NCI-H345 (cell line): ENCODE measurements at regions not wholly inside any gene's neighbourhood (a gene's known extent, or its start where the extent isn't known, plus 50 kb on each side); places are given as distances from the start of the nearest gene placed in this dataset.
"Not testable (repeated sequence)": the region's sequence is repeated elsewhere in the genome, so short reads cannot be mapped to it uniquely, and the experiment has no call there.

Experiments used
- DNase-seq: peaks from one replicate; lab custom pipeline; 2025; lab: John Stamatoyannopoulos, UW

DNA sequence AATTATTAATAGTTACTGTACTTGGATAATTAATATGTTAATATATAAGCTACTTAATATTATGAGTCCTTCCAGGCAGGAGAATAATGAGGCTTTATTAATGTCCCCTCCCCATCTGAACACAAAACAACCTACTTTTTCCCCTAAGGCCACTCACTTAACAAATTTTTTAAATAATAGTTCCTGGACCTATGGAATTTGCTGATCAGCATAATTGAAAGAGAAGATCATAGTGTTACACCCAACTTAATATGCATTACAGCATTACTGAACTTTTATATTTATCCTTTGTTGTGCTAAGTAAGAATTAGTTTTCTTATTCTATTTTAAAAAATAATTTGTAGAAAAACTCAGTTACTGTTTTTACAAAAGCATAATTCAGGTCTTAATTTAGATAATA, 1537.7 kb upstream of the GOT2 start:
- DNase-seq = no peak

DNA sequence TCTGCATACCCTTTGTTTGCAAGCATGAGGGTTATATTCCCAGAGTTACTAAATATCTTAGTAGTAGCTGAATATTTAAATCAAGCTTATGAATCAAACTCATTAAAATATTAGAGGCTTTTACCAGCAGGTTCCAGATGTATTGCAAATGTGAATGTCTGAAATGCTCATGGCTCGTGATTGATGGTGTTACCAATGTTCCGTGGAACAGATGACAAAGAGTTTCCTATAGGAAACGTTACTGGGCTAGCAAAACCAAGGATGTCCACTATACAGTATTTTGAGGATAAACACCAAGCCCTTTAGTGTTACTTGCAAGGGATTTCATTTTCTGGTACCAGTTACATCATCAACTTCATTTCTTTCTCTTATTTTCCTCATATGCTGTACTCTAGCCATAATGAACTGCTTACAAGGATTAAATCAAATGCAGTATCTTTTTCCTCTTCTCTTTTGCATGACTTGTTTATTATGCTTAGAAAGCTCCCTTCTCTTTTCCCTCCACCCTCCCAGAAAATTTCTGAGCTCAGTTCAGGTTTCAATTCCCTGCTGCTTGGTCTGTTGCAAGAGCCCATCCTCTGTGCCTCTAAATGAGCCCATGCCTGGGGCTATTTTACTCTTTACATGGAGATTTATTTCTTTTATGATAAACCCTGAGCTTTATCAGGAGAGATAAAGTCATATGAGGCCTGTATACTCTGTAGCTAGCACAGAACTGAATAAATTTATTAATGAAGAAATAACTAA, 1537.1 kb upstream of the GOT2 start:
- DNase-seq = no peak

DNA sequence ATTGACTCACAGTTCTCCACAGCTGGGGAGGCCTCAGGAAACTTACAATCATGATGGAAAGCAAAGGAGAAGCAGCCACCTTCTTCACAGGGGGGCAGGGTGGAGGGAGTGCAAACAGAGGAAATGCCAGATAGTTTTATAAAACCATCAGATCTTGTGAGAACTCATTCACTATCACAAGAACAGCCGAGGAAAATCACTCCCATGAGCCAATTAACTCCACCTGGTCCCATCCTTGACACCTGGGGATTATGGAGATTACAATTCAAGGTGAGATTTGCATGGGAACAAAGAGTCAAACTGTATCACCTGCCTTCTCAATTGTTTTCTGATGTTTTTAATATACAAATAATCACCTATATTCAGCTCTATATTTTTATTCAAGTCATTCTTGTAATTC, 1527.3 kb upstream of the GOT2 start:
- DNase-seq = no peak

DNA sequence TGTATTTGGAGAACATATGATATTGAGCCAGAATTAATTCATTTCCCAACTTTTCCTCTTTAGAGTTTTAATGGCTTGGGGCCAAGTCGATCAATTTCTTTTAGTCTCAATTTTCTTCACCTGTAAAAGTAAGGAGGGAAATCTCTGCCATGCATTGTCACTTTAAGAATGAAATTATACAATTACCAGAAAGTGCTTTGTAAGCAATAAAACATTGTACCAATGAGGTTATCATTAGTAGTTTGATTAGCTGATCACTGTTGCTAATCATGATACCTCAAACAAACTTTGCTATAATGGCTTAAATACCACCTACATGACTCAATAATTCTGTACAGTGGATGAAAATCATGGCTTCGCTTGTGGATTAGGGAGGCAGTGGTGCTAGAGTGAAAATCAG, 1525.8 kb upstream of the GOT2 start:
- no peak for DNase-seq

DNA sequence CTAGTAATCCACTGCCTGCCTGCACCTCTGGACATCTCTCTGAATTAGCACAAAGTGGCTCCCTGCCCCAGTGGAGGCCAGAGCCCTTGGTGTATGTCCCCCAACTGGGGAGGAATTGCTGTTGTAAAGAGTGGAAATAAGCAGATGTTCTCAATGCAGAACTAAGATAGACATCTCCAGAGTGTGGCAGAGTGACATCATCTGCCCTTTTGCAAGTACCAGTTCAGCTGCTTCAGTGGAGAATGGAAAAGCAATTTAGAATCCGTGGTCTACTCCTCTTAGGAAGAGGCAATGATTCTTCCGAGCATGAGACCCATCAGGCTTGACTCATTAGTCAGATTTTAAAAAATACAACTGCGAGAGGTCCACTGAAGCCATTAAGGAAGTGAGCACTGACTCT, 1512.0 kb upstream of the GOT2 start:
- no peak for DNase-seq

DNA sequence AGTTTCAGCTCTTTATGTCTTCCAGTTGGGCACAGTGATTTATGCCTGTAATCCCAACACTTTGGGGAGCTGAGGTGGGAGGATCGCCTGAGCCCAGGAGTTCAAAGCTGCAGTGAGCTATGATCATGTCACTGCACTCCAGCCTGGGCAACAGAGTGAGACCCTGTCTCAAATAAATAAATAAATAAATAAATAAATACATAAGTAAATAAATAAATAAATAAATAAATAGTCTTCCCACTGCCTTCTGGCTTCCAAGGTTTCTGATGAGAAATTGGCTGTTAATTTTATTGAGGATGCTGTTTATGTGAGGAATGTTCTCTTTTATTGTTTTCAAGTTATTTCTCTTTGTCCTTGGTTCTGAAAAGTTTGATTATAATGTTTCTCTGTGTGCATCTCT, 1507.6 kb upstream of the GOT2 start:
- no peak for DNase-seq

DNA sequence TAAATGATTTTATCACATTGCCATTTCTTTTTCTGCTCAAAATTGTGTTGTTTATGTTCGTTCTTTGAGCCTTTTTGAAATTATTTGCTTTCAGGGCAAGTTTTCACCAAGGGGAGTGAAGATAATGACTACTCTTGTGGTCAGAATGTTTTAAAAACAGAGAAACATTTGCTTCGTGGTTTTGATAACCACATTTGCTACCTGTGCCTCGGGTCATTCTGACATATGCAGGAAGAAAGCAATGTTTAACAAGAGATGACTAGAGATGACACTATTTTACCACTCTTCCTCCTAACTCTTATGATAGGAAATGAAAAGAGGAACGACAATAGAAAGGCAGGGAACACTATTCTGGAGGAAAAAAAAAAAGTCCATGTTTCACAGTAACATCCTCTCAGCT, 1496.5 kb upstream of the GOT2 start:
- DNase-seq = no peak

DNA sequence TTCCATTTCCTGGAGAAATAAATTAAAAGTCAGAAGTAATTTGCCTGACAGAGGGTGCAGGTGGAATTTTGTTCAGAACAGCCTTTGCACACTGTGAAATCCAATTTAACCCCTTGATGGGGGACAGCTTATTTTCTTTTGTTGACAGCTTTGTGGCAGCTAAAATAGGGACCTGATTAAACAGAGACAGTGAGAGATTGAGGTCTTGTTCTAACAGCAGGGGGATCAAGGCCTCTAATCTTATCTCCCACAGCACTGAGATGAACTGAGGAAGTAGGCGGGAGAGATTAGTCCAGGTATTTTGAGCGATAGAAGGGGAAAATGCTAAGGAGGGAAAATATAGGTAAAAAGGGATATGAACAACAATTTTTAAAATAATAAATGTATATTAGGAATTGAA, 1491.4 kb upstream of the GOT2 start:
- DNase-seq = no peak

DNA sequence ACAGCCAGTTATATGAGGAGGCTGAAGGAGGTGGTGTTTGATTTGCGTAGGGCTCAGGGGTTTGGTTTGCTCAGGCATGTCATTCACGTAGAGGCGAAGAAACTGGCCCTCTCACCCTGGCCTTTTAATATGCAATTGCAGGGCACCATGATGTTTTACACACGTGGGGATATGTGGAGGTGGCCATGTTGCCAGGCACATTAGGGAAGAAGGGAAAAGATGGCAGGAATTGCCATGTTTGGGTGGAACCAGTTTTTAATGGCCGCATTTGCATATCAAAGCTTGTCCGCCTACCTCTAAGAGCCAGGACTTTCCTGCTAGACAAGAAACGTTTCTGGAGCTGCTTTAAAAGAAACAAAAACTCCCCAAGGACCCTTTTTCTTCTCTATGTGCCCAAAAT, 1483.7 kb upstream of the GOT2 start:
- DNase-seq = no peak

DNA sequence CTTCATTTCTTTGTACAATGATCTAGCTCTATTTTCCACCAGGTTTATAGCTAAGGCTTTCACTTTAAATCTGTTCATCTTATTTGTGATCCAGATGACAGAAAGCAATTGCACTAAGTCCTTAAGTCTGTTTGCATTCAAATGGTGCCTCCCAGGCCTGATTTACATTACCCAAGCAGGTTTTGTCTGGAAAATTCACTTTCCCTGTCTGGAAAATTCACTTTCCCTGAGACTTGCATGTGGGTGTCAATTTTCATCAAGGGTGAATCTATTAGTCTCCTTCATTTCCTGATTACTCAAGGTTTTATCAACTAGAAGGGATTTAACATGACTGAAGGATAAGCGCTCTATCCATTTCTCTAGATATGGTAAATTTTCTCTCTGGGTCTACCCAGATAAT, 1480.2 kb upstream of the GOT2 start:
- no peak for DNase-seq

DNA sequence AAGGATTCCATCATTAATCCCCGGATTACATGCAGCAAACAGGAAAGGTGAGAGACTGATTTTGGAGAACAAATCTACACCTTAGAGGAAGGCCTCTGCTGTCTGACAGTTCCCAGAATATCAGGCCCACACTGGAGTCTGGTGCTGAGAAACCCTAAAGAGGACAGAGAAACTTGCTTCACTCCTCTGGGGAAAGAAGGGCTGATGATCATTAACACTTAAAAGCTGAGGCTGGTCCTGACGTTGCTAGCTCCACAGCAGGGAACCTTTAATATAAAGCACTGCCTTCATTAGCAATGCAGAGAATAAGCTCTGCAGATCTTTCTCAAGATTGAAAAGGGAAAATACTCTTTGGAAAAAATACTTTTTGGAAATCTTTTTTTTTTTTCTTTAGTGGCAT, 1472.4 kb upstream of the GOT2 start:
- DNase-seq = no peak

DNA sequence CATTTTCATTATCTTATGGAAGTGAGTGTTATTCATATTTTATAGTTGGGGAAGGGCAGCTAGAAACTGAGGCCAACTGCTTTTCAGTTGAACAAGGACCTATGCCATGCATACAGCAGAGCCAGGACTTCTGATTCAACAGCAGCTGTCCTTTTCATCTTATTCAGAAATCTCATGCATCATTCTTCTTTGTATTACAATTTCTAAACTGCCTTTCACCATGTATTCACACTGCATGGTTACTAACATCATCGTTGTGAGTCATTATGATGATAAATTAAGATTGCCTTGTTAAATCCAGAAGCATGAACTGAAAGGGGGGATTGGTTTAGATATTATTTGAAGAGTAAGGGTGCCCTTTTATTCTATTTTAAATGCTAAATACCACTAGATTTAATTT, 1470.1 kb upstream of the GOT2 start:
- no peak for DNase-seq

DNA sequence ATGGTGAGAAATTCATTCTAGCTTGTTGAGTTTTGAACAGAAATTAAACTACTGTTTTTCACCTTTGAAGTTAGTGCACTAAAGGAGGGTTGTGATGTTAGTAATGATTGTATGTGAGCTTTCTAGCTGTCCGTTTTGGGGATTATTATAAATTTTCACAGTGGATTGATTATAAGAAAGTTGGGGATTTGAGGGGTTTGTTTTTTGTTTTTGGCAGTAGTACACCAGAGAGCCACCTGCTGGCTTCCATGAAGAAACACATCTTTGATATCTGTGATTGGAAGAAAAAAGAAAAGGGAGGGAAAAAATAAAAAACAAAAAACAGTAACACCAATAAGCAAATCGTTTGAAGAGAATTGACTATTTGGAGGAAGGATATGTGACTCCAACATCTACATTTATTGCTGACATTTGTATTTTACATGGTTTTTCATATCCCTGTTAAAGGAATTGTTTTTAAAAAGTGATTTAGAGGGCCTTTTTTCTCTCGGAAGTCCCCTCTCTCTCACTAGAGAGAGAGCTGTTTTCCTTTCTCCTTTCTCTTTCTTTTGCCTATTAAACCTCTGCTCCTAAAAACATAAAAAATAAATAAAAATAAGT, 1469.5 kb upstream of the GOT2 start:
- DNase-seq = no peak

DNA sequence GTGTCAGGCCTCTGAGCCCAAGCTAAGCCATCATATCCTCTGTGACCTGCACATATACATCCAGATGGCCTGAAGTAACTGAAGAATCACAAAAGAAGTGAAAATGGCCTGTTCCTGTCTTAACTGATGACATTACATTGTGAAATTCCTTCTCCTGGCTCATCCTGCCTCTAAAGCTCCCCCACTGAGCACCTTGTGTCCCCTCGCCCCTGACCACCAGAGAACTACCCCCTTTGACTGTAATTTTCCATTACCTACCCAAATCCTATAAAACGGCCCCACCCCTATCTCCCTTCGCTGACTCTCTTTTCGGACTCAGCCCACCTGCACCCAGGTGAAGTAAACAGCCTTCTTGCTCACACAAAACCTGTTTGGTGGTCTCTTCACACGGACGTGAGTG, 1466.6 kb upstream of the GOT2 start:
- DNase-seq = not testable (repeated sequence)

DNA sequence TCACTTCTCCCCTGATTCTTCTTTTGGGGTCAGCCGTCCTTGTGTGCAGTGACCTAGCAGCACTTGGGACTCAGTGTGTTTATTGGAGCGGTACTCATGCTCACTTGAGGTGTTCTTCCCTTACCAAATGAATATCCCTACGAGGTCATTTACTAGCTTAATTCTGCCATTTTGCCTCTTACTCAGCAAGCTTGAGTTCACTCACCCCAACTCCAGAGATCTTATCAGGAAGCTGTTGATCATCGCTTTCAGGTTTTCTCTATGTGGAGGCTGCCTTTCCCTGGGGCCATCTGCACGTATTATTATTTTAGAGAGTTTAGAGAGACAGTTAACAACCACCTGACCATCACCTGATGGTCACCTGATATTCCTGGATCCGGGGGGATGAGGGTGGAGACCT, 1466.0 kb upstream of the GOT2 start:
- DNase-seq = no peak

DNA sequence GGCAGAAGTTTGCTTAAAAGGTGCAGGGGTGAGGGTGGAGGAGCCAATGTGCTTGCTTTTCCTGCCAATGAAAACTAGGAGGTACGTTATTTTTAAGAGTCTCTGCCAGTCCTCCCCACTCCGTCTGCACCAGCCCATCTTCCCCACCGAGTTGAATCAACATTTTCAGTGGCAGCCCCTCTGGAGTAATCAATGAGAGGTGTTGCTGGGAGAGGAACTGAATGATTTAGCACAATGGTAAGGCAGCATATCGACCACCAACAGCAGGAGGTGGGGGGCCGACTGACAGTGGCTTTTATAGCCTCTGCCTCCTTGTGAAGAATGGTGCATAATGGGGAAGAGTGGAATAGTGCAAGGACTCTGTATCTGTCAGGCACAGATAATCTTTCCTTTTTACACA, 1465.0 kb upstream of the GOT2 start:
- DNase-seq = no peak

DNA sequence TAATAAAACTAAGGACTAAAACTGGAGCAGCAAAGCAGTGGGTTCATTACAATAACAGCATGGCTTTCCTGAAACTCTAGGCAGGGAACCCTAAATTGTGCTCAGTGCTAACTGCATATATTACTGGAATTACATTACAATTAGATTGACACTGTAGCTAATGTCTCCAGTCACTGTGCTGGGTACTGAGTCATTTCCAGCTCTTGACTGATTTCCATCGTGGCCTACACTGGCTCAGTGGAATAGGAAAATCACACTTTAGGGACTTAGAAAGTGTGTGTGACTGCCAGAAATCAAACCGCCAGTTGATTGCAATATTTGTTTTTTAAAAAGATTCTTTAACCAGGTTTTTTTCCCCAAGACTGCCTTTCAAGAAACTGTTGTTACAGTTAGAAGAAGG, 1447.4 kb upstream of the GOT2 start:
- DNase-seq = no peak

DNA sequence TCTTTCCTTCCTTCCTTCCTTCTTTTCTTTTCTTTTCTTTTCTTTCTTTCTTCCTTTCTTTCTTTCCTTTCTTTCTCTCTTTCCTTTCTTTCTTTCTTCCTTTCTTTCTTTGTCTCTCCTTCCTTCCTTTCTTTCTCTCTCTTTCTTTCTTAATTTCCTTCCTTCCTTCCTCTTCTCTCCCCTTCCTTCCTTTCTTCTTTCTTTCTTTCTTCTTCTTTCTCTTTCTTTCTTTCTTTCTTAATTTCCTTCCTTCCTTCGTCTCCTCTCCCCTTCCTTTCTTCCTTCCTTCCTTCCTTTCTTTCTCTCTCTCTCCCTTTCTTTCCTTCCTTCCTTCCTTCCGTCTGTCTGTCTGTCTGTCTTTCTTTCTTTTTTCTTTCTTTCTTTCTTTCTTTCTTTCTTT, 1446.5 kb upstream of the GOT2 start:
- no peak for DNase-seq

DNA sequence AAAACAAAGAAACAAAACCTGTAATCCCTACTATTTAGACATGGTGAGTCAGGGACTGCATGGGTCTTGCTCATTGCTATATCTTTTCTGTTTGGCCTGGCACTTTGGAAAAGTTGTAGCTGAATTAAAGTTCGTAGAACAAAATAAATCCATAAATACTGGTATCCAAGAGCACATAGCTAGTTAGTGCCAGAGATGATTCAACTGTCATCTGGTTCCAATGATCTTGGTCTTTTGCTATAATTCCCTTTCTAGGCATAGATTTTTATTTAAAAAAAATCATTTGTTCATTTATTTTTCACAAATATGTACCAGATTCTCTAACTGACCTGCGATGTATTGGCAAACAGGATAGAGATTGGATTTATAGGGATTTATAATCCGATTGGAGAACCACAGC, 1436.1 kb upstream of the GOT2 start:
- no peak for DNase-seq

DNA sequence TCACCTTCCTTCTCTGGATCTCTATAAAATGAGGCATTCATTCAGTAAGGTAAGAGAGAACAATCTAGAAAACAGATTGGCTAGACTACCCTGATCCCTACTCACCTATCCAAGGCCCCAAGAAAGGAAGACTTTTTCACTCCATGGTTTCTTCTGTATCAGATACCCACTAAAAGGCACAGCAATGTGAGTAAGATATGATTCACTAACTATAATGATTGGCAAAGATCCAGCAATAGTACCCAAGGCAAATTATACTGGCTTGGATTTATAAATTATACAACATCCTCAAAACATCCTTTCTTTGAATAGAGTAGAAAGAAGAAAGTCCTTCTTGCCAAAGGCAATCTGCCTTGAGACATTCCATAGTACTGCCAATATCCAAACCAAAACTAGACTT, 1432.0 kb upstream of the GOT2 start:
- no peak for DNase-seq

DNA sequence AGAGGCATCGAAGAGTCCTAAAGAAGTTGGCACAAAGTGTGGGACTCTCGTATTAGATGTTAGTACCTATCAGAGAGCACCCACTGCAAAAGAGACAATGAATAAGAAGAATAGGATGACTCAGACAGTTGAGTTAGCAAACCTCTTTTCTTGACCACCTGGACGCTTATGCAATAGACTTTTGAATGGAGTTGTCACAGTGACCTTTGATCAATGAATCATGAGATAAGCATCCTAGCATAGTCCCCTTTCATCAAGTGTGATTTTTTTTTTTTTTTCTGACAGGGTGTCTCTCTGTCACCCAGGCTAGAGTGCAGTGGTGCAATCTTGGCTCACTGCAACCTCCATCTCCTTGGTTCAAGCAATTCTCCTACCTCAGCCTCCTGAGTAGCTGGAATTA, 1417.9 kb upstream of the GOT2 start:
- DNase-seq = no peak

DNA sequence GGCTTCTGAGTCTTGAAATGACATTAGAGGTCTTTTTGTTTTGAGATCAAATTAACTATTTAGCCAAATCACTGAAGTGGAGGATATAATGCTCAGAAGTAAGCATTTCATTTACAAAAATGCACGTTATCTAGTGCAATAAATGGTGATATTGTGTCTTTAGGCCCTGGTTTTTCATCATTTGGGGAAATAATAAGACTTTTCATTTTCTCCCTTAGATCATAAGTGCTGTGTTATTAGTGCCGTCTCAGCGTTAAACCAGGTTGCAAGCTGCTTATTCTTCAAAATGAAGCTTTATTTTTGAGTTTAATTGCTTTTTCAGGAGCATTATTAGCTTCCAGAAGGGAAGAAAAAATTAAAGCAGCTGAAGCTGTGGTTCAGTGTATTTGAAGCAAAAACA, 1416.8 kb upstream of the GOT2 start:
- no peak for DNase-seq

DNA sequence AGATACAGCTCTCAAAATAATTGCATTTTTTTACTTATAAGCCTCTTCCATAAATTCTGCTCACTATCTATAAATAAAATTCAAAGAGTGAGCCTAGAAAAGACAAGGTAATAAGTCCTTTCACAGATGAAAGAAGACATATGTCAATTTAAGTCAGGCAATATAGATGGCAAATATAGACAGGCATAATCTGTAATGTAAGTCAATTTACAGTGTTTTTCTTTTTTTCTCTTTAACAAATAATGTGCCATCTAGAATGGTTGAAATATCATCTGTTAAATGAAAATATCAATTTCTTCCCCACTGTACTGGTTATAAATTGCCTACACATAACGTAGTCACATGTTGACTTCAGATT, 1409.2 kb upstream of the GOT2 start:
- DNase-seq = no peak

DNA sequence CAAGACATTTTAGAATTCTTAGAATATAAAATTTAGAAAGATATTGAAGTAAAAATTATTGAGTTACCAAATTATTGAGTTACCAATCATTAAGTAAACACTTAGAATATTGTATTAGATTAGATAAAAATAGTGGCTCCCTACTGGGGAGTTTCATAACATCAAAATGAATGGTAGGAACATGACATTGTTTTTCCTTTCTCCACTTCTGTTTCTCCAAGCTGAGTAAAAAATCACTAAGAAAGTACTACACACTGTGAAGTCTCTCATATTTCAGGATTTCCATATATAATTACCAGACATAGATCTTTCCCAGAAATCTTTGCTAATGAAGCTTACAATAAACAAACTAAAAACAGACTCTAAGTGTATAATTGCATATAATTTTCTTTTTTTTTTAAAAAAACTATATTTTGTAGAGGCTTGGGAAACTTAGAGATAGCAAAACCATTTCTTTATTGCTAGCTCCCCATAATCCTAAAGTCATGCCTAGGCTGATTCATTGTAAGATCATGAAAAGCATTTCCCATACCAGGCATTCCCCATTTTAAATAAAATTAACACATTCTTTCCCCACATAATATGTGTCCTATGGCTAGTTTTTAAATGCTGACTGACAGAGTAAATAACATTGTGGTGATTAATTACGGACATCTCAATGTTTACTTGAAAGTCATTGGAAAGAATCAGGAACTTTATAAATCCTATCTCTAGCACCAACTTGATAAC, 1408.7 kb upstream of the GOT2 start:
- DNase-seq = no peak
